Epidermal melanocyte (primary cell): ENCODE measurements at regions not wholly inside any gene's neighbourhood (a gene's known extent, or its start where the extent isn't known, plus 50 kb on each side); places are given as distances from the start of the nearest gene placed in this dataset.
"Not testable (repeated sequence)": the region's sequence is repeated elsewhere in the genome, so short reads cannot be mapped to it uniquely, and the experiment has no call there.

Experiments used
- DNase-seq: peaks from one replicate; pipeline ENCODE4 v3.0.0; 2011; ENCODE audit warnings: low spot score; ENCODE audit not compliant: insufficient read length

- DNase-seq: no peak
Observed at GRCh38 chr6:140020207-140020791, 645.9 kb upstream of the CITED2 start.

DNA sequence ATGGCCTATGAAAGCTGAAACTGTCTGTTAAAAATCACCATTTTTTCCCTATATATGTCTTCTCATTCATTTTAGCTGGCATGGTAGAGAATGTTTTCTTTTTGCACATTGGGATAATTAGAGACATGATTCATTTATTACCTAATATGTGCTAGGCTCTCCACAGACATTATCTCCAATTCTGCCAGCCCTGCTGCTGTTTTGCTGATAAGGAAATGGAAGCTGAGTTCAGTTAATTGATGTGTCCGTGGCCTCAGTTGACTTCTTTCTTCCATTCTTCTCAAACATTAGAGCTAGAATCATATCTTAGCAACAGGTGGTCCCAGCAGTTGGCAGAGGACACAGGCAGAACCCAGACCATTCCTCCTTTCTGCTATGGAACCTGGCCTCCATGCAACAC is 644.1 kb upstream of the CITED2 start:
- DNase-seq: no peak

GRCh38 chr6:140017470-140017869 is 643.0 kb upstream of the CITED2 start:
- DNase-seq: no peak

- DNase-seq: no peak
Observed at GRCh38 chr6:140012150-140012549, 637.7 kb upstream of the CITED2 start.

DNA sequence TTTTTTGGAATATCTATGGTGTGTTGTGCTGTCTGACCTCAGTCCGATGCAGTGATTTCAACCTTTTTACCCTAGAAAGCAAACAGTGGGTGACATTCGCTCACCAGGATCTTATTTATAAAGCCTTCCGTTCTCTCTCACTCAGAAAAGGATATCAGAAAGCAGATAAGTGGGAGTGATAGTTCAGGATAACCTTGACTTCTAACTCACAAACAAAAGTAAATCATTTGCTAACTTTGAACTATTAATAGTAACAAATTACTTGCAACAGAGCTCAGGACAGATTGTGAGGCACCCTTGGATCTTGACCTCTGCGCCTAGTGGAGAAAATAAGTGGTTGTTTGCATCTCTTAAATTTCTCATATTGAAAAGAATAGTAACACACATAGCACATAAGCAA is 637.1 kb upstream of the CITED2 start:
- no peak for DNase-seq

DNA sequence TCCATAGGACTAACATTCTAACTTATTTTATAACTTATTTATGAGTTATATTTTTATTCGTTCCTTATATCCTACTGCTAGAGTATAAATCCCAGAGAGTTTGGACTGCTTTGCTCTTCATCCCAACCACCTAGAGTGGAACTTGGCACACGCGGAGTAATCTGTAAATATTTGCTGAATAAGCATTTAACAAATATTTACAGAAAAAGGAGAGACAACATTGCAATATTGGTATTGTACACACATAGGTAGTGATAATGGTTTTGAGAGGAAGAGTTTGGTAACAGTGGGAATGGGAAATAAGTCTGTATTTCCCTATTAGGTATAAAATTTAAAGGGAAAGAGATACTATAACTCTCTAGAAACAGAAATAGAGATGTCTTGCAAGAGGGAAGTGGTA is 634.8 kb upstream of the CITED2 start:
- DNase-seq: no peak

DNA sequence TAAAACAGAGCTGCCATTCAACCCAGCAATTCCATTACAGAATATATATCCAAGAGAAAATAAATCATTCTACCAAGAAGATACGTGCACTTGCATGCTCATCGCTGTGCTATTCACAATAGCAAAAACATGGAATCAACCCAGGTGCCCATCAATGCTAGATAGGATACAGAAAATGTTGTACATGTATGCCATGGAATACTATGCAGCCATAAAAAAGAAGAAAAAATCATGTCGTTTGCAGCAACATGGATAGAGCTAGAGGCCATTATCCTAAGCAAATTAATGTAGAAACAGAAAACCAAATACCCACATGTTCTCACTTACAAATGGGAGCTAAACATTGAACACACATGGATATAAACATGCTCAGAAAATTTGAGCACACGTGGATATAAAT is 633.1 kb upstream of the CITED2 start:
- no peak for DNase-seq

DNA sequence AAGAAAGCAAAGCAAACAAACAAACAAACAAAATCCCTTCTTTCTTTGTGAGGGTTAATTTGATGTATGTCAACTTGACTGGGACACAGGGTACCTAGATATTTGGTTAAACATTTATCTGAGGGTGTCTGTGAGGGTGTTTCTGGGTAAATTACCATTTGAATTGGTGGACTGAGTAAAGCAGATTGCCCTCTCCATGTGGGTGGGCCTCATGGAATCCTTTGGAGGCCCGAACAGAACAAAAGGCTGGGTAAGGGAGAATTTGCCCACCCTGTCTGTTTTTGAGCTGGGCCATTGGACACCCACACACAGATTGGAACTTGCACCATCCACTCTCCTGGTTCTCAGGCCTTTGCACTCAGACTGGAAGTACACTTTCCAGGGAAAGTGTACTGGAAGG is 628.8 kb upstream of the CITED2 start:
- no peak for DNase-seq

DNA sequence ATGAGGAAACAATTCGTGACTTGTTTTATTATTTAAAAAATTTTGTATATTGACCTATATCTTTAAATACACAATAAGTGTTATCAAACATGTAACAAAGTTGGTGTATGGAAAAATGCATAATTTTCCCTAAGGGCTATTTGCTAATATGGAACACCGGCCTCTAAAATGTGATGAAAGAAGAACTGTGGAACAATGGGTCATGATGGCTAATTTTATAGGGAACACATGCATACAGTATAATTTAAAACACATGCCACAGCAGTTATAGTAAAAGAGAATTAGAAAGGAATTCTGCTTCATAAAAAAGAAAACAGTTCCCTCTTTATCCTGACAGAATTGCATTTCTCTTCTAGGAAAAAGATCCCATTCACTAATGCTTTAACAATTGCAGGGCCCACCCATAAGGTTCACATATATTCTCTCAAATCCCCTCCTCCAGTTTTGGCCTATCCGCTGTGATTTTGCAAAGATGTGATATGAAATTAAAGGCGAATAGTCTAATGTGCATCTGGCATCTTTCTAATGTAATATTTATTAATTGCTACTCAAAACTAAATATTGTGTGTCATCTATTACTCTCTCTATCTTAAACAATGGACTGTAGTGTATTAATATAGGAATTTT is 628.1 kb upstream of the CITED2 start:
- DNase-seq: no peak

DNA sequence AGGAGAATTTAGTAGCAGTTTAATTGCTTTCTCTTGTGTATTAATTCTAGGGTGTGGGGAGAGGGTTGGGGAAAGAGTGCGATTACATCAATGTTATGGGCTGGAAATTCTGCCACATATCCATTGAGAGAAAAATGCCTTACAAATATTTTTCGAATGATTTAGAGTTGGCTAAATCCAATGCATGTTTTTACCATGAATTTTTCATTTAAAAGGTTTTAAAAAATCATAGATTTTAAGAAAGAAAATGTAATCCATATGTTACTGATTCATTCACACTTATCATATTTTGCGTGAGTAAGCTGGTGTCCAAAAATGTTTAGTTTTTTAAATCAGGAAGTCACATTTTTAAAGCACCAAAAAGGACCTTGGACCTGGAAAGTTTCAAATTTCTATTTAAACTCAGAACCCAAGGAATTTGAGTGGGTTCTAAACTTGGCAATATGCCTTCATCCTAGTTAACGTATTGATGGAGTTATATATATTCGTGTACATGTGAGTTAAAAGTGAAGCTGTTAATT is 627.4 kb upstream of the CITED2 start:
- no peak for DNase-seq

DNA sequence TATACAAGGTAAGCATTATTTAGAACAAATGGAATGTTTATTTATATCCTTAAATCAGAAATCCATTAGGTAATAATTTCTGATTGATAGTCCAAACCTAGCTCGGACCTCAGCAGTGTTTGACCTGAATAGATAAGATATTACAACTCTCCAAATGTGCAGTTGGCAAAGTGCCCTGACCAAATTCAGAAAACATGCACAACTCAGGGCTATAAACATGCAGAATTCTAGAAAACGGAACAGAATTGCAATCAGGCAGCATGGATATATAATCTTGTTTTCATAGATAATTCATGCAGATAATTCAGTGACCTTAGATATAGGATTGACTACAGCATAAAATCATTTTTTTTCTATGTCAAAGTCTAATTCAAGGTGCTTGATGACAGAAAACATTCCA is 626.6 kb upstream of the CITED2 start:
- no peak for DNase-seq

DNA sequence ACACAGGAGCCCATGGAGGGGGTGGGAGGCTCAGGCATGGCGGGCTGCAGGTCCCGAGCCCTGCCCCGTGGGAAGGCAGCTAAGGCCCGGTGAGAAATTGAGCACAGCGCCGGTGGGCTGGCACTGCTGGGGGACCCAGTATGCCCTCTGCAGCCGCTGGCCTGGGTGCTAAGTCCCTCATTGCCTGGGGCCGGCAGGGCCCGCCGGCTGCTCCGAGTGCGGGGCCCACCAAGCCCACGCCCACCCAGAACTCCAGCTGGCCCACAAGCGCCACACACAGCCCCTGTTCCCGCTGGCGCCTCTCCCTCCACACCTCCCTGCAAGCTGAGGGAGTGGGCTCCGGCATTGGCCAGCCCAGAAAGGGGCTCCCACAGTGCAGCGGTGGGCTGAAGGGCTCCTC is 625.2 kb upstream of the CITED2 start:
- DNase-seq: not testable (repeated sequence)

DNA sequence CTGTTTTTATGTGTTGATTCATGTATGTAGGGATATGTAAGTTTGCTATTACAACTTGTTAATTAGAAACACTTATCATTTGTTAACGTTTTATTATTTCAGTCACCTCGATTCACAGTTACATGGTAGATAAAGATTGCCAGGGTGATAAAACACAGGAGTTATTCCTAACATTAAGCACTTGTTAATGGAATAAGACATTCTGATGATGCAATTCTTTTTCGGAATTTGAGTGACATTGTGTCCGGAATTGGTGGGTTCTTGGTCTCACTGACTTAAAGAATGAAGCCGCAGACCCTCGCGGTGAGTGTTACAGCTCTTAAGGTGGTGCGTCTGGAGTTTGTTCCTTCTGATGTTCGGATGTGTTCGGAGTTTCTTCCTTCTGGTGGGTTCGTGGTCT is 624.0 kb upstream of the CITED2 start:
- not testable (repeated sequence) for DNase-seq

DNA sequence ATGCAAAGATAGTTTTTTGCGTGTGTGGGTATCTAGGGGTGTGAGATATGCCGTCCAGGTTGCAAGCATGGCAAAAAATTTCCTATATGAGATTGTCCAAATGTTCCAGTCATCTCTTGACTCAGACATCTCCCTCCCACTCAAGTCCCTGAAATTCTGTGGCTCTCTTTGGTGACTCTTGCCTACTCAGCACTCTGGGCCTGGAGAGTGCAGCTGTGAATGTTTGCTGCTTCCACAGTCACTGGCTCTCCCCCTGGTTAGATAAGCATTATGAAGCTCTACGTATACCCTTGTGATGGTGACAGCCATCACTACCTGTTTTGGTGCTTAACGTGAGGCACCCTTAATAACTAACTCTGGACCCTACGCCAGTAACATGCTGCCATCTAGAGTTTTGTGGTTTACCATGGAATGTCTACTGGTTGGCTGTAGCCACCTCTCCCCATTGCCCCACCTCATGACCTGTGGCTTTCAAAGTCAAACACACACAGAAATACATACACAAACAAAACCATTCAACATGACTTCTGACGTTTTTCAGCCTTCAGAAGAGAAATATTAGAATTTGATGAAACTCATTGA is 621.9 kb upstream of the CITED2 start:
- DNase-seq: no peak

- DNase-seq: no peak
Observed at GRCh38 chr6:139994998-139995397, 620.5 kb upstream of the CITED2 start.

- DNase-seq: no peak
Observed at GRCh38 chr6:139990856-139991465, 616.5 kb upstream of the CITED2 start.

GRCh38 chr6:139990026-139990686 is 615.7 kb upstream of the CITED2 start:
- no peak for DNase-seq

DNA sequence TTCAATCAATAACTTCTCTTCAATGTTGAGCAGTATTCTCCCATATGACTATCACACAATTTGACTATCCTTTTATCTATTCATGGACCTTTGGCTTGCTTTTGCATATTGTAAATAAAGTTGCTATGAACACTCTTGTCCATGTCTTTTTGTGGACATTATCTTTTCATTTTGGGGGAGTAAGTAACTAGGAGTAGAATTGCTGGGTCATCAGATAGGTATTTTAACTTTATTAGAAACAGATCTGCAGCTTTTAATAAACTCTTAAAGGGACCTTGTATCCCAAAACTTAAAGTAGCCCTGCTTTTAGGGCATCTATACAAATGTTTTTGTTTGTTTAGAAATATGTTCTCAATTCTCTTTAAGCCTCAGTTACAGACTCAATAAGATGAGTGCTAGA is 614.2 kb upstream of the CITED2 start:
- no peak for DNase-seq

DNA sequence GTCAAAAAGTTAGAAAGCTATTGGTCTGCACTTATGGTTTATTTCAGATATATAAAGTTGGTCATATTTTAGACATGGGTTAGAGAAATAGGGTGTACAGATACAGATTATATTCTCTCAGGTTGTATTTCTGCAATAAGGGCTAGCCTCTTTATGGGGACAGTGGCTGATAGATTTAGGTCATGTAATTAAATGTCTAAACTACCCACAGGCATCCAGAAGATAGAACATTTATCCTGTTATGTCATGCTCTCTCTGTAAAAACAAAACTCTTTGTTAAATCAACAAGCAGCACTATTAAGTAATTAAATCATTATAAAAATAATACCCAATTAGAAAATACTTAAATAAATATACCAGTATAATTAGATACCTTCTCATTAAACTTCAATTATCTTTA is 612.6 kb upstream of the CITED2 start:
- no peak for DNase-seq

DNA sequence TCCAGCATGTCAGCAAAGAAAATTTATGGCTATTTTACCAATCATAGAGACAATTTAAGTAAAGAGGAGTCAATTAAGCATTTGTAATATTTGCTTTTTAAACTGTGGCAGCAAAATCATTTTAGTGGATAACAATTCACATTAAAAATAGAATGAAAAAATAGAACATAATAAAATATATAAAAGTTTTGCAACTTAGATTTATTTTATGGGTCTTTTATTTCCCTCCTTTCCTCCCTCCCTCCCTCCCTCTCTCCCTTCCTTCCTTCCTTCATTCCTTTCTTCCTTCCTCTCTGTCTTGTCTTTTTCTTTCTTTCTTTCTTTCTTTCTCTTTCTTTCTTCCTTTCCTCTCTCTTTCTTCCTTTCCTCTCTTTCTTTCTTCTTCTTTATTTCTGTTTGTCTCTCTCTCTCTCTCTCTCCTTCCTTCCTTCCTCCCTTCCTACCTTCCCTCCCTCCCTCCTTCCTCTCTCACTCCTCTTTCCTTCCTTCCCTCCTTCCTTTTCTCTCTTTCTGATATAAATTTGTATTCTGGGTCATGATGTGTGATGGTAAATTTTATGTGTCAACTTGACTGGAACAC is 610.9 kb upstream of the CITED2 start:
- no peak for DNase-seq

GRCh38 chr6:139984317-139984716 is 609.9 kb upstream of the CITED2 start:
- no peak for DNase-seq
